HL-60 (cell line): ENCODE measurements at regions not wholly inside any gene's neighbourhood (a gene's known extent, or its start where the extent isn't known, plus 50 kb on each side); places are given as distances from the start of the nearest gene placed in this dataset.

ENCODE experiments used
- DNase-seq, 2 experiments: peaks; one replicate each; pipeline ENCODE4 v3.0.0-alpha.2; 2010 to 2020; ENCODE audit warnings: low read depth in 1 of 2, low spot score in 1 of 2
- H3K27ac ChIP-seq: fragments of 250-450 bp; sonication (Bioruptor Pico); replicated peaks from 2 replicates; pipeline ENCODE4 v1.5.1; 2020; ENCODE audit warnings: mild to moderate bottlenecking, moderate library complexity
- H3K27me3 ChIP-seq: fragments of 250-450 bp; sonication (Bioruptor Pico); 2 replicates; pipeline ENCODE4 v1.5.1; 2021; ENCODE audit warnings: mild to moderate bottlenecking, moderate library complexity; ENCODE audit not compliant: insufficient read depth, poor library complexity, severe bottlenecking
- H3K4me3 ChIP-seq: replicated peaks from 2 replicates; pipeline ENCODE4 v1.5.1; 2011; ENCODE audit warnings: mild to moderate bottlenecking, control low read depth, low read length; ENCODE audit not compliant: insufficient read depth
- CTCF ChIP-seq: IDR thresholded peaks from one replicate; pipeline ENCODE4 v1.5.1; 2011; ENCODE audit warnings: low read length, control low read depth, inconsistent platforms; ENCODE audit not compliant: insufficient read depth
- GABPA ChIP-seq: IDR thresholded peaks from 2 replicates; pipeline ENCODE4 v1.6.1; 2012; ENCODE audit warnings: low read depth
- POLR2AphosphoS5 ChIP-seq: IDR thresholded peaks from 2 replicates; pipeline ENCODE4 v1.6.1; 2012; ENCODE audit warnings: low read depth
- SPI1 ChIP-seq: IDR thresholded peaks from 2 replicates; pipeline ENCODE4 v1.6.1; 2012; ENCODE audit warnings: low read depth, mild to moderate bottlenecking, borderline replicate concordance
- TF ChIP-seq, protein P1 (sequence below): IDR thresholded peaks from 2 replicates; pipeline ENCODE4 v1.6.1; 2012; ENCODE audit warnings: low read depth; ENCODE audit not compliant: insufficient replicate concordance

DNA sequence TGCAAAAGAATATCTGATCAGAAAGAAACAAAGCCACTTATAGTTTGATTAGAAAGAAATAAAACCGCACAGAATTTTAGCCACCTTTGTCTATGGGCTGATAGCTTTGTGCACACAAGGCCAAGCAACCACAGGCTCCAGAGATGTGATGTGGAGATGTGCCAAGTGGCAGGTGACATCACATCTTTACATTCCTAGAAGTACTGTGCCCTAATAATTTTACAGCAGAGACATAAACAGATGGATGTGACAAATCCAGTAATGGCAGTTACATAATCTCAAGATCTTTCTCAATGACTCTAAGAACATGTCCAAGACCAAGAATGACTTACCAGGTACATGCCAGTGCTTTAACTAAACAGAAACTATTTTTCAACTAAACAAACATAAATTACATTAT lies 159.5 kb downstream of the LTN1 start:
- no peak overlapping the region for H3K27ac ChIP-seq
- TF ChIP-seq POLR2AphosphoS5 (no peak), CTCF (no peak), GABPA (no peak), SPI1 (no peak)
- TF ChIP-seq, protein P1, sequence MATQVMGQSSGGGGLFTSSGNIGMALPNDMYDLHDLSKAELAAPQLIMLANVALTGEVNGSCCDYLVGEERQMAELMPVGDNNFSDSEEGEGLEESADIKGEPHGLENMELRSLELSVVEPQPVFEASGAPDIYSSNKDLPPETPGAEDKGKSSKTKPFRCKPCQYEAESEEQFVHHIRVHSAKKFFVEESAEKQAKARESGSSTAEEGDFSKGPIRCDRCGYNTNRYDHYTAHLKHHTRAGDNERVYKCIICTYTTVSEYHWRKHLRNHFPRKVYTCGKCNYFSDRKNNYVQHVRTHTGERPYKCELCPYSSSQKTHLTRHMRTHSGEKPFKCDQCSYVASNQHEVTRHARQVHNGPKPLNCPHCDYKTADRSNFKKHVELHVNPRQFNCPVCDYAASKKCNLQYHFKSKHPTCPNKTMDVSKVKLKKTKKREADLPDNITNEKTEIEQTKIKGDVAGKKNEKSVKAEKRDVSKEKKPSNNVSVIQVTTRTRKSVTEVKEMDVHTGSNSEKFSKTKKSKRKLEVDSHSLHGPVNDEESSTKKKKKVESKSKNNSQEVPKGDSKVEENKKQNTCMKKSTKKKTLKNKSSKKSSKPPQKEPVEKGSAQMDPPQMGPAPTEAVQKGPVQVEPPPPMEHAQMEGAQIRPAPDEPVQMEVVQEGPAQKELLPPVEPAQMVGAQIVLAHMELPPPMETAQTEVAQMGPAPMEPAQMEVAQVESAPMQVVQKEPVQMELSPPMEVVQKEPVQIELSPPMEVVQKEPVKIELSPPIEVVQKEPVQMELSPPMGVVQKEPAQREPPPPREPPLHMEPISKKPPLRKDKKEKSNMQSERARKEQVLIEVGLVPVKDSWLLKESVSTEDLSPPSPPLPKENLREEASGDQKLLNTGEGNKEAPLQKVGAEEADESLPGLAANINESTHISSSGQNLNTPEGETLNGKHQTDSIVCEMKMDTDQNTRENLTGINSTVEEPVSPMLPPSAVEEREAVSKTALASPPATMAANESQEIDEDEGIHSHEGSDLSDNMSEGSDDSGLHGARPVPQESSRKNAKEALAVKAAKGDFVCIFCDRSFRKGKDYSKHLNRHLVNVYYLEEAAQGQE, result no peak
- H3K27me3 ChIP-seq, result no peaks in the 10 kb centered on the region
- no peak overlapping the region for H3K4me3 ChIP-seq
- DNase-seq, result peak in 1 of 2 experiments; percentile 6

- TF ChIP-seq, protein P1, result no peak
- TF ChIP-seq POLR2AphosphoS5 (no peak), GABPA (no peak), CTCF (no peak), SPI1 (no peak)
- no peak overlapping the region for H3K4me3 ChIP-seq
- no peak overlapping the region for H3K27ac ChIP-seq
- no peaks in the 10 kb centered on the region for H3K27me3 ChIP-seq
- no peak for DNase-seq
Measured at GRCh38 chr21:28832715-28833061, 160.0 kb downstream of the LTN1 start.

GRCh38 chr21:28832013-28832714 lies 160.5 kb downstream of the LTN1 start:
- H3K27ac ChIP-seq, result no peak overlapping the region
- peak in 1 of 2 experiments; percentile 27 for DNase-seq

More at GRCh38 chr21:28832013-28832714, 160.5 kb downstream of the LTN1 start:
- Histone ChIP-seq H3K4me3 (no peak overlapping the region), H3K27me3 (no peaks in the 10 kb centered on the region)
- TF ChIP-seq POLR2AphosphoS5, result no peak
- TF ChIP-seq SPI1, result no peak
- no peak for TF ChIP-seq GABPA
- TF ChIP-seq, protein P1, result no peak
- no peak for TF ChIP-seq CTCF
